ENCODE measurements at regions not wholly inside any gene's neighbourhood (a gene's known extent, or its start where the extent isn't known, plus 50 kb on each side); places are given as distances from the start of the nearest gene placed in this dataset.
A peak's percentile ranks its signal among the peaks of the same experiment; 100 is the strongest.
"Not testable (repeated sequence)": the region's sequence is repeated elsewhere in the genome, so short reads cannot be mapped to it uniquely, and the experiment has no call there.

DNA sequence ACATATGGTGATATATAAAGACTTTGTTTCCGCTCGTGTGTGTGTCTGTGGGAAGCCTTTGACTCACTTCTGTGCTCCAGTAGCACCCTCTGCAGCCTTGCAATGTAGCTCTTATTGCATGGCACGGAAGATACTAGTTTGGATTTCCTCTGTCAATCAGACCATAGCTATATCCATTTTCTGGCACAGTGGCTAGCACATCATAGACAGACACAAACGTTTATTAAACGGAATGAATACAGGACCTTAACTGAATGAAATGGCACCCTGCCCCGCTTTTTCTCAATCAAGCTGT is 124.0 kb upstream of the PTPN20 start:
- H3K4me2 ChIP-seq (ENCODE audit: control insufficient read depth, insufficient read depth): no peak overlapping the region
- H3K79me2 ChIP-seq (ENCODE audit: control insufficient read depth, insufficient read depth, low read length): no peaks in the 10 kb centered on the region
- DNase-seq (ENCODE audit: low read depth, low spot score) (no peak), FAIRE-seq (no peak), ATAC-seq (peak; percentile 41)
- BruUV-seq (replicated peaks): no TSS peak
- H3K9ac ChIP-seq (ENCODE audit: control insufficient read depth, insufficient read depth, low read length): no peak overlapping the region; the same call in 1 of the 2 replicates
- H3K9me3 ChIP-seq (replicated peaks; ENCODE audit: control insufficient read depth, insufficient read depth, low read length): no peaks in the 10 kb centered on the region
- H4K20me1 ChIP-seq (ENCODE audit: control insufficient read depth, insufficient read depth): no peaks in the 10 kb centered on the region
- in situ Hi-C loops (cut with MboI): no loop called here
- ChIA-PET POLR2A (no interaction called here), RAD21 (ENCODE audit: unreplicated experiment) (no interaction called here), CTCF (no interaction called here), SMC1A (ENCODE audit: uncharacterized antibody, unreplicated experiment) (no interaction called here)
- H3K27ac ChIP-seq (ENCODE audit: control insufficient read depth, insufficient read depth): no peak overlapping the region
- intact Hi-C loops (cut with micrococcal nuclease; ENCODE audit: unreplicated experiment): no loop called here
- H3K4me1 ChIP-seq (ENCODE audit: control insufficient read depth, insufficient read depth, low read length): no peaks in the 10 kb centered on the region
- WGBS (ENCODE audit: insufficient coverage, insufficient replicate concordance, low lambda C conversion rate, missing lambda C conversion rate): 30% methylated on average over 5 of the region's 6 CpGs
- TF ChIP-seq, protein P1, sequence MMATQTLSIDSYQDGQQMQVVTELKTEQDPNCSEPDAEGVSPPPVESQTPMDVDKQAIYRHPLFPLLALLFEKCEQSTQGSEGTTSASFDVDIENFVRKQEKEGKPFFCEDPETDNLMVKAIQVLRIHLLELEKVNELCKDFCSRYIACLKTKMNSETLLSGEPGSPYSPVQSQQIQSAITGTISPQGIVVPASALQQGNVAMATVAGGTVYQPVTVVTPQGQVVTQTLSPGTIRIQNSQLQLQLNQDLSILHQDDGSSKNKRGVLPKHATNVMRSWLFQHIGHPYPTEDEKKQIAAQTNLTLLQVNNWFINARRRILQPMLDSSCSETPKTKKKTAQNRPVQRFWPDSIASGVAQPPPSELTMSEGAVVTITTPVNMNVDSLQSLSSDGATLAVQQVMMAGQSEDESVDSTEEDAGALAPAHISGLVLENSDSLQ (IDR thresholded peaks at IDR 0.05): peak; percentile 84
- no peak for TF ChIP-seq USF2 (IDR thresholded peaks at IDR 0.05; ENCODE audit: borderline replicate concordance, low read depth, low read length)
- TF ChIP-seq RAD21 (IDR thresholded peaks at IDR 0.05; ENCODE audit: insufficient read depth, low read depth, low read length): peak; percentile 18; the same call in 1 of the 2 replicates
- TF ChIP-seq, protein P2, sequence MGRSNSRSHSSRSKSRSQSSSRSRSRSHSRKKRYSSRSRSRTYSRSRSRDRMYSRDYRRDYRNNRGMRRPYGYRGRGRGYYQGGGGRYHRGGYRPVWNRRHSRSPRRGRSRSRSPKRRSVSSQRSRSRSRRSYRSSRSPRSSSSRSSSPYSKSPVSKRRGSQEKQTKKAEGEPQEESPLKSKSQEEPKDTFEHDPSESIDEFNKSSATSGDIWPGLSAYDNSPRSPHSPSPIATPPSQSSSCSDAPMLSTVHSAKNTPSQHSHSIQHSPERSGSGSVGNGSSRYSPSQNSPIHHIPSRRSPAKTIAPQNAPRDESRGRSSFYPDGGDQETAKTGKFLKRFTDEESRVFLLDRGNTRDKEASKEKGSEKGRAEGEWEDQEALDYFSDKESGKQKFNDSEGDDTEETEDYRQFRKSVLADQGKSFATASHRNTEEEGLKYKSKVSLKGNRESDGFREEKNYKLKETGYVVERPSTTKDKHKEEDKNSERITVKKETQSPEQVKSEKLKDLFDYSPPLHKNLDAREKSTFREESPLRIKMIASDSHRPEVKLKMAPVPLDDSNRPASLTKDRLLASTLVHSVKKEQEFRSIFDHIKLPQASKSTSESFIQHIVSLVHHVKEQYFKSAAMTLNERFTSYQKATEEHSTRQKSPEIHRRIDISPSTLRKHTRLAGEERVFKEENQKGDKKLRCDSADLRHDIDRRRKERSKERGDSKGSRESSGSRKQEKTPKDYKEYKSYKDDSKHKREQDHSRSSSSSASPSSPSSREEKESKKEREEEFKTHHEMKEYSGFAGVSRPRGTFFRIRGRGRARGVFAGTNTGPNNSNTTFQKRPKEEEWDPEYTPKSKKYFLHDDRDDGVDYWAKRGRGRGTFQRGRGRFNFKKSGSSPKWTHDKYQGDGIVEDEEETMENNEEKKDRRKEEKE (IDR thresholded peaks at IDR 0.05): no peak
- TF ChIP-seq TCF3 (IDR thresholded peaks at IDR 0.05; ENCODE audit: borderline replicate concordance, insufficient read depth, low read depth, low read length): no peak
- TF ChIP-seq MEF2B (IDR thresholded peaks at IDR 0.05; ENCODE audit: partially characterized antibody, poor library complexity, severe bottlenecking): no peak
- no peak for TF ChIP-seq ZNF24 (IDR thresholded peaks at IDR 0.05)
- peak in 1 of 3 experiments; percentile 37; a peak in 2 of 6 replicates for TF ChIP-seq CTCF (IDR thresholded peaks at IDR 0.05 in 2 of 3, conservative IDR thresholded peaks at IDR 0.05 in 1 of 3; ENCODE audit: control insufficient read depth in 2 of 3, extremely low read depth in 1 of 3, insufficient read depth in 1 of 3, low read depth in 3 of 3, low read length in 3 of 3)
- no peaks in the 10 kb centered on the region for H3K36me3 ChIP-seq (ENCODE audit: control insufficient read depth in 2 of 2, insufficient read depth in 2 of 2, low read length in 1 of 2)
- H3K4me3 ChIP-seq: peak overlapping the region; percentile 64; the same call in 1 of the 2 replicates
- peak overlapping the region; percentile 33; the same call in 1 of the 2 replicates for H2AFZ ChIP-seq (ENCODE audit: control insufficient read depth, low read depth, low read length)
- H3K27me3 ChIP-seq (replicated peaks in 1 of 2; ENCODE audit: control insufficient read depth in 2 of 2, insufficient read depth in 2 of 2, low read length in 1 of 2): no peaks in the 10 kb centered on the region

GRCh38 chr10:46792657-46793357 is 118.4 kb upstream of the PTPN20 start:
- H3K4me2 ChIP-seq (ENCODE audit: control insufficient read depth, insufficient read depth); H2AFZ ChIP-seq (ENCODE audit: control insufficient read depth, low read depth, low read length); H3K27me3 ChIP-seq (replicated peaks in 1 of 2; ENCODE audit: control insufficient read depth in 2 of 2, insufficient read depth in 2 of 2, low read length in 1 of 2); H3K4me1 ChIP-seq (ENCODE audit: control insufficient read depth, insufficient read depth, low read length); SMC1A ChIA-PET (ENCODE audit: uncharacterized antibody, unreplicated experiment); RAD21 ChIA-PET (ENCODE audit: unreplicated experiment); in situ Hi-C loops (cut with MboI); BruUV-seq (replicated peaks); FAIRE-seq; H3K36me3 ChIP-seq (ENCODE audit: control insufficient read depth in 2 of 2, insufficient read depth in 2 of 2, low read length in 1 of 2); CTCF ChIA-PET; H3K27ac ChIP-seq (ENCODE audit: control insufficient read depth, insufficient read depth); DNase-seq (ENCODE audit: low read depth, low spot score); H3K9ac ChIP-seq (ENCODE audit: control insufficient read depth, insufficient read depth, low read length); H3K79me2 ChIP-seq (ENCODE audit: control insufficient read depth, insufficient read depth, low read length); H4K20me1 ChIP-seq (ENCODE audit: control insufficient read depth, insufficient read depth); H3K9me3 ChIP-seq (replicated peaks; ENCODE audit: control insufficient read depth, insufficient read depth, low read length); ATAC-seq; intact Hi-C loops (cut with micrococcal nuclease; ENCODE audit: unreplicated experiment); H3K4me3 ChIP-seq; POLR2A ChIA-PET: not testable (repeated sequence)
- WGBS (ENCODE audit: insufficient coverage, insufficient replicate concordance, low lambda C conversion rate, missing lambda C conversion rate): 100% methylated on average over 3 of the region's 6 CpGs

Data from GM12878 (cell line).